HCT116 (cell line): ENCODE measurements at regions not wholly inside any gene's neighbourhood (a gene's known extent, or its start where the extent isn't known, plus 50 kb on each side); places are given as distances from the start of the nearest gene placed in this dataset.

ENCODE experiments used
- ATAC-seq: fragments of 200-7000 bp; cut with Tn5 transposase; 2 replicates; pipeline ENCODE4 v1.9.1; 2020; ENCODE audit warnings: mild to moderate bottlenecking, moderate library complexity
- BruUV-seq: library from RNA; stranded (reverse); fragments of 400-500 nt; replicated peaks from 2 replicates; lab custom pipeline; 2021; lab: Mats Ljungman, UMichigan
- CTCF ChIA-PET: fragments of 300-600 bp; sonication (Branson Sonifier 250); formaldehyde crosslinking; loops from one replicate; lab custom pipeline; 2021; ENCODE audit warnings: antibody characterized with exemption; lab: Charles Lee
- POLR2A ChIA-PET: fragments of 300-600, 350-600 bp; sonication (Branson Sonifier 250); formaldehyde crosslinking; loops from one replicate; lab custom pipeline; 2021; ENCODE audit warnings: antibody characterized with exemption; lab: Charles Lee
- RAD21 ChIA-PET, 2 experiments: fragments of 300-600 bp; sonication (Branson Sonifier 250); formaldehyde crosslinking; loops; one replicate each; lab custom pipeline; 2023; ENCODE audit warnings: low total read pairs in 2 of 2; ENCODE audit not compliant: uncharacterized antibody in 2 of 2, unreplicated experiment in 2 of 2, low non-redundant PET in 1 of 2; lab: Charles Lee
- DNase-seq: peaks from one replicate; pipeline ENCODE4 v3.0.0-alpha.2; 2010; ENCODE audit warnings: low read depth, low spot score
- H2AFZ ChIP-seq: fragments of 200-600 bp; shearing (Covaris generic), sonication (generic); 2 replicates; pipeline ENCODE4 v1.6.1; 2017; ENCODE audit warnings: low read depth, mixed run types, mixed read lengths, antibody characterized with exemption, low read length; ENCODE audit not compliant: poor library complexity, severe bottlenecking
- H3K27ac ChIP-seq: 2 replicates; pipeline ENCODE4 v1.5.1; 2012; ENCODE audit warnings: low read depth, low read length
- H3K27me3 ChIP-seq: fragments of 200-600 bp; sonication (generic); 2 replicates; pipeline ENCODE4 v1.6.1; 2016; ENCODE audit warnings: mixed run types, low read length, mixed read lengths; ENCODE audit not compliant: insufficient read depth
- H3K36me3 ChIP-seq, 2 experiments: fragments of 200-500 bp in 1 of 2; fragments of 200-600 bp in 1 of 2; sonication (Bioruptor generic) in 1 of 2; sonication (generic) in 1 of 2; 2 replicates each; pipeline versions ENCODE4 v1.5.1 to v1.6.1; 2014 to 2016; ENCODE audit warnings: low read length in 2 of 2, inconsistent platforms in 1 of 2, mixed read lengths in 1 of 2, mixed run types in 1 of 2; ENCODE audit not compliant: insufficient read depth in 2 of 2, control insufficient read depth in 1 of 2
- H3K4me1 ChIP-seq, 2 experiments: fragments of 200-600 bp in 1 of 2; sonication (generic) in 1 of 2; 2 replicates each; pipeline versions ENCODE4 v1.5.1 to v1.6.1; 2012 to 2017; ENCODE audit warnings: low read length in 2 of 2, inconsistent platforms in 1 of 2, mild to moderate bottlenecking in 1 of 2, mixed read lengths in 1 of 2, mixed run types in 1 of 2, moderate library complexity in 1 of 2; ENCODE audit not compliant: insufficient read depth in 2 of 2, control insufficient read depth in 1 of 2
- H3K4me2 ChIP-seq: fragments of 200-600 bp; sonication (generic); 2 replicates; pipeline ENCODE4 v1.6.1; 2017; ENCODE audit warnings: mixed run types, low read length, mixed read lengths
- H3K4me3 ChIP-seq, 2 experiments: fragments of 200-600 bp in 1 of 2; sonication (generic) in 1 of 2; replicated peaks in 1 of 2; 2 replicates each; pipeline ENCODE4 v1.5.1; 2011 to 2016; ENCODE audit warnings: low read length in 2 of 2, control low read depth in 1 of 2, low read depth in 1 of 2, mild to moderate bottlenecking in 1 of 2, mixed read lengths in 1 of 2, mixed run types in 1 of 2
- H3K79me2 ChIP-seq: fragments of 200-600 bp; sonication (generic); 2 replicates; pipeline ENCODE4 v1.6.1; 2017; ENCODE audit warnings: mild to moderate bottlenecking, mixed run types, low read length, moderate library complexity, mixed read lengths; ENCODE audit not compliant: insufficient read depth
- H3K9ac ChIP-seq: fragments of 200-600 bp; sonication (generic); 2 replicates; pipeline ENCODE4 v1.6.1; 2016; ENCODE audit warnings: low read length, mixed read lengths
- H3K9me2 ChIP-seq: fragments of 200-600 bp; sonication (generic), shearing (Covaris generic); 2 replicates; pipeline ENCODE4 v1.6.1; 2017; ENCODE audit warnings: mixed run types, mild to moderate bottlenecking, moderate library complexity; ENCODE audit not compliant: insufficient read depth
- H3K9me3 ChIP-seq, 2 experiments: fragments of 200-500 bp in 1 of 2; fragments of 200-600 bp in 1 of 2; sonication (Bioruptor generic) in 1 of 2; sonication (generic) in 1 of 2; 2 replicates each; pipeline ENCODE4 v1.6.1; 2014 to 2017; ENCODE audit warnings: low read length in 2 of 2, mixed read lengths in 2 of 2, inconsistent platforms in 1 of 2, low read depth in 1 of 2, mild to moderate bottlenecking in 1 of 2, mixed run types in 1 of 2, moderate library complexity in 1 of 2; ENCODE audit not compliant: control insufficient read depth in 1 of 2, insufficient read depth in 1 of 2
- H4K20me1 ChIP-seq: fragments of 200-600 bp; sonication (generic), shearing (Covaris generic); 2 replicates; pipeline ENCODE4 v1.6.1; 2017; ENCODE audit warnings: mixed run types, mild to moderate bottlenecking, moderate library complexity; ENCODE audit not compliant: insufficient read depth
- ATF3 ChIP-seq: IDR thresholded peaks from 2 replicates; pipeline ENCODE4 v1.6.1; 2012
- EGR1 ChIP-seq: IDR thresholded peaks from 2 replicates; pipeline ENCODE4 v1.6.1; 2012; ENCODE audit warnings: low read depth
- ELF1 ChIP-seq: IDR thresholded peaks from 2 replicates; pipeline ENCODE4 v1.6.1; 2012; ENCODE audit warnings: low read depth, borderline replicate concordance
- EZH2 ChIP-seq: fragments of 200-600 bp; sonication (generic); IDR thresholded peaks from 2 replicates; pipeline ENCODE4 v1.6.1; 2017; ENCODE audit warnings: antibody characterized with exemption, mixed run types
- EZH2phosphoT487 ChIP-seq: fragments of 200-600 bp; IDR thresholded peaks from 2 replicates; pipeline ENCODE4 v1.6.1; 2018; ENCODE audit warnings: antibody characterized with exemption, borderline replicate concordance
- JUND ChIP-seq: IDR thresholded peaks from 2 replicates; pipeline ENCODE4 v1.6.1; 2012
- MAX ChIP-seq: IDR thresholded peaks from 2 replicates; pipeline ENCODE4 v1.6.1; 2012
- REST ChIP-seq: IDR thresholded peaks from 2 replicates; pipeline ENCODE4 v1.6.1; 2012; ENCODE audit warnings: low read depth
- SIN3A ChIP-seq: IDR thresholded peaks from 2 replicates; pipeline ENCODE4 v1.6.1; 2012; ENCODE audit warnings: low read depth
- SP1 ChIP-seq: IDR thresholded peaks from 2 replicates; pipeline ENCODE4 v1.6.1; 2012; ENCODE audit warnings: low read depth
- SRF ChIP-seq: IDR thresholded peaks from 2 replicates; pipeline ENCODE4 v1.6.1; 2012; ENCODE audit warnings: low read depth
- TCF7L2 ChIP-seq: IDR thresholded peaks from 2 replicates; pipeline ENCODE4 v1.7.0; 2011; ENCODE audit warnings: borderline replicate concordance, inconsistent platforms; ENCODE audit not compliant: insufficient read depth, insufficient read length; ENCODE audit errors: extremely low read depth
- YY1 ChIP-seq: IDR thresholded peaks from 2 replicates; pipeline ENCODE4 v1.6.1; 2011; ENCODE audit warnings: low read length, low read depth, moderate library complexity, mild to moderate bottlenecking; ENCODE audit not compliant: insufficient replicate concordance; ENCODE audit errors: extremely low read depth
- ZBTB33 ChIP-seq: IDR thresholded peaks from 2 replicates; pipeline ENCODE4 v1.6.1; 2011; ENCODE audit warnings: mild to moderate bottlenecking, low read length, moderate library complexity; ENCODE audit not compliant: insufficient replicate concordance; ENCODE audit errors: extremely low read depth
- intact Hi-C: fragments of 100-400 bp; cut with micrococcal nuclease; formaldehyde crosslinking; loops from 2 replicates; pipeline ENCODE4 v1.10.0; 2022

GRCh38 chr2:173690349-173690748 lies 274.8 kb downstream of the SP3 start:
- no peak overlapping the region for H3K9ac ChIP-seq
- no peaks in the 10 kb centered on the region for H3K9me2 ChIP-seq
- no peaks in the 10 kb centered on the region for H3K36me3 ChIP-seq
- no TSS peak for BruUV-seq
- CTCF ChIA-PET = no interaction called here
- no peaks in the 10 kb centered on the region for H3K27me3 ChIP-seq
- H2AFZ ChIP-seq = no peak overlapping the region
- H3K27ac ChIP-seq = no peak overlapping the region
- TF ChIP-seq SIN3A = no peak
- TF ChIP-seq EZH2 = no peak
- TF ChIP-seq MAX = no peak
- TF ChIP-seq TCF7L2 = no peak
- TF ChIP-seq REST = no peak
- TF ChIP-seq YY1 = no peak
- no peak for TF ChIP-seq EGR1
- no peak for TF ChIP-seq SRF
- TF ChIP-seq JUND = no peak
- no peak for TF ChIP-seq SP1
- no peak for TF ChIP-seq ATF3
- TF ChIP-seq EZH2phosphoT487 = no peak
- no peak for TF ChIP-seq ELF1
- TF ChIP-seq ZBTB33 = no peak
- TF ChIP-seq, all 23 proteins: peak for 0
- ChIA-PET POLR2A (no interaction called here), RAD21 (no interaction called here)
- no peaks in the 10 kb centered on the region for H3K4me1 ChIP-seq
- no peaks in the 10 kb centered on the region for H3K79me2 ChIP-seq
- H4K20me1 ChIP-seq = no peaks in the 10 kb centered on the region; the same call in 1 of the 2 replicates
- no peak overlapping the region for H3K4me2 ChIP-seq
- intact Hi-C loops = no loop called here
- H3K9me3 ChIP-seq = no peaks in the 10 kb centered on the region
- no peak overlapping the region for H3K4me3 ChIP-seq
- DNase-seq (no peak), ATAC-seq (no peak)
